K562 (cell line): ENCODE measurements at regions not wholly inside any gene's neighbourhood (a gene's known extent, or its start where the extent isn't known, plus 50 kb on each side); places are given as distances from the start of the nearest gene placed in this dataset.
A peak's percentile ranks its signal among the peaks of the same experiment; 100 is the strongest.

Experiments
- CEBPZ ChIP-seq: fragments of 150-350 bp; IDR thresholded peaks from 2 replicates; pipeline ENCODE4 v1.6.1; 2014; ENCODE audit warnings: low read depth, mild to moderate bottlenecking, low read length, borderline replicate concordance
- HNRNPL ChIP-seq: fragments of 200-400 bp; formaldehyde crosslinking; IDR thresholded peaks from 2 replicates; pipeline ENCODE4 v1.6.1; 2017; ENCODE audit warnings: low read depth, mild to moderate bottlenecking, low read length
- LEF1 ChIP-seq: fragments of 450-650 bp; IDR thresholded peaks from 2 replicates; pipeline ENCODE4 v1.6.1; 2016; ENCODE audit warnings: mild to moderate bottlenecking
- NFE2L1 ChIP-seq: fragments of 450-650 bp; IDR thresholded peaks from 2 replicates; pipeline ENCODE4 v1.6.1; 2016; ENCODE audit warnings: missing genetic modification characterization, low read depth, mild to moderate bottlenecking, missing compliant biosample characterization, moderate library complexity, borderline replicate concordance
- NFRKB ChIP-seq: fragments of 450-650 bp; IDR thresholded peaks from 2 replicates; pipeline ENCODE4 v1.6.1; 2016; ENCODE audit warnings: low read depth
- SMAD4 ChIP-seq: fragments of 250-450 bp; sonication (Bioruptor Pico); conservative IDR thresholded peaks from 2 replicates; pipeline ENCODE4 v1.8.0; 2021; ENCODE audit warnings: inconsistent platforms, mild to moderate bottlenecking, moderate library complexity
- TAF9B ChIP-seq: fragments of 450-650 bp; IDR thresholded peaks from 2 replicates; pipeline ENCODE4 v1.6.1; 2018; ENCODE audit warnings: mild to moderate bottlenecking; ENCODE audit not compliant: partially characterized antibody
- ZBTB40 ChIP-seq, 2 experiments: fragments of 450-650 bp in 1 of 2; sonication (generic) in 1 of 2; formaldehyde crosslinking in 1 of 2; IDR thresholded peaks; 2 replicates each; pipeline versions ENCODE4 v1.7.1 to v1.9.0; 2016 to 2022; ENCODE audit warnings: inconsistent platforms in 1 of 2, mild to moderate bottlenecking in 1 of 2, missing genetic modification reagents in 1 of 2
- ZEB2 ChIP-seq: fragments of 450-650 bp; IDR thresholded peaks from 2 replicates; pipeline ENCODE4 v1.6.1; 2016
- ZFP30 ChIP-seq: fragments of 250-450 bp; sonication (Bioruptor Pico); IDR thresholded peaks from 2 replicates; pipeline ENCODE4 v1.8.0; 2022; ENCODE audit warnings: moderate library complexity, mild to moderate bottlenecking, inconsistent platforms, borderline replicate concordance
- ZNF436 ChIP-seq: fragments of 250-450, 450-650 bp; sonication (Bioruptor Pico); formaldehyde crosslinking; IDR thresholded peaks from 2 replicates; pipeline ENCODE4 v1.7.0; 2020; ENCODE audit warnings: mild to moderate bottlenecking
- ZNF584 ChIP-seq: fragments of 200-800 bp; sonication (Bioruptor generic); IDR thresholded peaks from 2 replicates; pipeline ENCODE4 v1.6.1; 2016; ENCODE audit warnings: low read depth, mild to moderate bottlenecking, missing genetic modification characterization, missing compliant biosample characterization
- ZNF589 ChIP-seq: fragments of 200-800 bp; sonication (Bioruptor generic); IDR thresholded peaks from 2 replicates; pipeline ENCODE4 v1.6.1; 2016; ENCODE audit warnings: low read depth, missing genetic modification characterization, missing compliant biosample characterization
- TF ChIP-seq, protein P1 (sequence below): fragments of 450-650 bp; IDR thresholded peaks from 2 replicates; pipeline ENCODE4 v1.6.1; 2018; ENCODE audit warnings: mild to moderate bottlenecking, low read depth; ENCODE audit not compliant: partially characterized antibody

DNA sequence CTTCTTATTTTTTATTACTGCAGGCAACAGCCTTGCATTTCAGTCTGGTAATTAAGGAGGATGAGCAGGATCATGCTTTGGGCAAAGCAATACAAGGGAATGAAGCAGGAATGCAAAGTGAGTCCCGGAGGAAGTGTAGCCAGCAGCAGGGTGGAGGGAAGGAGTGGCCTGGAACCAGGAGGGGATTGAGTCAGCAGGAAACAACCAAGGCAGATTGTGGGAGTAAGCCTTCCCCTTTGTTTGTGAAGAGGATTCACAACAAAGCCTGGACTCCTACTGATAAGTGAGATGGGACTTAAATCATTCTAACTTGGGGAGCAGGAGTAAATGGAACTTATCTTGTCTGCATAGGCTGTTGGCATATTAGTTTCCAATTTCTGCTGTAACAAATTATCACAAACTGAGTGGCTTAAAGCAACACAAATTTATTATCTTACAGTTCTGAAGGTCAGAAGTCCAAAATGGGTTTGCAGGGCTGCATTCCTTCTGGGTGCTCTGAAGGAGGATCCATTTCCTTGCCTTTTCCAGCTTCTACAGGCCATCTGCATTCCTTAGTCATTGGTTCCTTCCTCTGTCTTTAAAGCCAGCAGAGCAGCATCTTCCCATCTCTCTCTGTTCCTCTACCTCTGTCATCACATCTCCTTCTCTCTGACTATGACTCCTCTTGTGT, 93.2 kb upstream of the AP1S2 start (continued):
- TF ChIP-seq SMAD4 (CRISPR knock-in tag) (no peak), NFRKB (no peak), TAF9B (no peak), ZEB2 (peak; percentile 54; the same call in 1 of the 2 replicates), ZNF589 (CRISPR knock-in tag) (0 out of 2 replicates have a peak, but pooled peaks have one; percentile 31), ZBTB40 (IDR thresholded peaks at IDR 0.05) (no peak), ZBTB40 (CRISPR knock-in tag; IDR thresholded peaks at IDR 0.05) (no peak), NFE2L1 (tag) (no peak), ZNF436 (CRISPR knock-in tag) (no peak), ZNF584 (CRISPR knock-in tag) (no peak), HNRNPL (no peak), LEF1 (no peak), ZFP30 (no peak), CEBPZ (no peak)
- TF ChIP-seq, protein P1, sequence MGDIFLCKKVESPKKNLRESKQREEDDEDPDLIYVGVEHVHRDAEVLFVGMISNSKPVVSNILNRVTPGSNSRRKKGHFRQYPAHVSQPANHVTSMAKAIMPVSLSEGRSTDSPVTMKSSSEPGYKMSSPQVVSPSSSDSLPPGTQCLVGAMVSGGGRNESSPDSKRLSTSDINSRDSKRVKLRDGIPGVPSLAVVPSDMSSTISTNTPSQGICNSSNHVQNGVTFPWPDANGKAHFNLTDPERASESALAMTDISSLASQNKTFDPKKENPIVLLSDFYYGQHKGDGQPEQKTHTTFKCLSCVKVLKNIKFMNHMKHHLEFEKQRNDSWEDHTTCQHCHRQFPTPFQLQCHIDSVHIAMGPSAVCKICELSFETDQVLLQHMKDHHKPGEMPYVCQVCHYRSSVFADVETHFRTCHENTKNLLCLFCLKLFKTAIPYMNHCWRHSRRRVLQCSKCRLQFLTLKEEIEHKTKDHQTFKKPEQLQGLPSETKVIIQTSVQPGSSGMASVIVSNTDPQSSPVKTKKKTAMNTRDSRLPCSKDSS, result no peak
